HS-27A (cell line): ENCODE measurements at regions not wholly inside any gene's neighbourhood (a gene's known extent, or its start where the extent isn't known, plus 50 kb on each side); places are given as distances from the start of the nearest gene placed in this dataset.
"Not testable (repeated sequence)": the region's sequence is repeated elsewhere in the genome, so short reads cannot be mapped to it uniquely, and the experiment has no call there.

Source experiments
- DNase-seq: peaks from one replicate; pipeline ENCODE4 v3.0.0-alpha.2; 2012; ENCODE audit warnings: low read depth, missing footprints

DNA sequence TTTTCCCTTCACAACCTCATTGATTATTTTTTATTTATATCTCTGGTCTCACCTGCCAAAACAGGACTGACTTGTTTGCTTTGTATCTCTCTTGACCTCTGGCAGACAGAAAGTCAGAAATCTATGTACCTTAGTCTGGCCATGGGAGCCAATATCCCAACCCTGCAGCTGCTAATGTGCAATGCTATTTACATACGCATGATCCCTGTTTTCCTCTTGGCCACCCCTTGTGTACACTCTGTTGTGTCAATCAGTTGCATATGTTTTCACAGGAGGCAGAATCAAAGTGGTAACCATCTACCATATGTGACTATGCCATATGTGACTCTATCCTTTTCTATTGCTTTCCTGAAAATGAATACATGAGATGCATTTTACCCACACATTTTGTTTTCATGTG lies 688.8 kb downstream of the PLA2G4A start:
- no peak for DNase-seq

- DNase-seq = no peak
These were observed 698.6 kb downstream of the PLA2G4A start for GRCh38 chr1:187527346-187527745.

DNA sequence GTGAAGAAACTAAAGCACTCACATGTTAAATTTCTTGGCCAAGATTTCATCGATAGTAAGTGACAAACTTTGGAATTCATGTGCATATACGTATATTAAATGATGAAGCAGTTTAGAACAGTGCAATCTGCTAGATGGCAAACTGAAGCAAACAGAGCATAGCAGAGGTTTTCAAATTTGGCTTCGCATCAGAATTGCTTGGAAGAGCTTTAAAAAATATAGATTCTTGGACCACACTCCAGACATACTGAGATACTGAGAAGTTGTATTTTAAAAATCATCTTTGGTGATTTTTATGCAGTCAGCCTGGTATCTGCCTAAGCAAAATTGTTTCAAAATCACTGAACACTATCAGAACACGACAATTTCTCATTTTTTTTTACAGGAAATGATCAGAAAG lies 709.2 kb downstream of the PLA2G4A start:
- no peak for DNase-seq

- no peak for DNase-seq
These were observed 720.8 kb downstream of the PLA2G4A start for GRCh38 chr1:187549540-187549939.

- no peak for DNase-seq
These were observed 722.3 kb downstream of the PLA2G4A start for GRCh38 chr1:187551061-187551460.

GRCh38 chr1:187563191-187563590 lies 734.4 kb downstream of the PLA2G4A start:
- DNase-seq = no peak

DNA sequence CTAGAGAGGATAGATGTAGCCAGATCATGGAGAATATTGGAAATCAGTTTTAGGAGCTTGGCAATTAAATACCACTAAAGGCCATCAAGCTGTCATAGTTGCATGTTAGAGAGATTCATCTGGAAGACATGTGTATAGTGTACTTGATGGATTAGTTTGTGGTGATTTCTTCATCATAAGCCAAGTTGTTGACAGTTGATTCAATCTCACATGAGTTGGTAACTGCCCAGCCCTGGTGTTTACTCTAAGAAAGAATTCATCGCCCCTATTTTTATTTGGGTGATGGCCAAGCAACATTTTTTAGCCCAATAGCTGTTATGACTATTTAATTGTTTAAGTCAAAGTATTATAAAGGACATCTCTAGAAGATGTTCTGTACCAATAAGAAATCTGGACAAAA lies 737.6 kb downstream of the PLA2G4A start:
- DNase-seq = no peak

DNA sequence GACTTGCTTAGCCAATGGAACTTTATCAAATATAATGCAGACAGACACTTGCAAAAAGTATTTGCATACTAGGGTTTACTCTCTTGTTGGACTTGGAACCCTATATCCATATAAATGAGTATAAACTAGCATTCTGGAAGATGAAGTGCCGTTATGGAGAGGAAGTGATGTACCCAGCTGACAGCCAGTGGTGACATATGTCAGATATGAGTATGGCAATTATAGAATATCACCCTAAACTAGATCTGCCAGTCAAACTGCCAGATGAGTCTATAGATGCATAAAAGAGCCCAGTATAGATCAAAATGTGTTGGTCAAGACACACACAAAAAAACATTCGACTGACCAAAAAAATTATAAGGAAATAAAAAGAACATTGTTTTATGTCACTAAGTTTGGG lies 739.3 kb downstream of the PLA2G4A start:
- no peak for DNase-seq

GRCh38 chr1:187570166-187570565 lies 741.4 kb downstream of the PLA2G4A start:
- DNase-seq = no peak

GRCh38 chr1:187577610-187578009 lies 748.9 kb downstream of the PLA2G4A start:
- DNase-seq = no peak

DNA sequence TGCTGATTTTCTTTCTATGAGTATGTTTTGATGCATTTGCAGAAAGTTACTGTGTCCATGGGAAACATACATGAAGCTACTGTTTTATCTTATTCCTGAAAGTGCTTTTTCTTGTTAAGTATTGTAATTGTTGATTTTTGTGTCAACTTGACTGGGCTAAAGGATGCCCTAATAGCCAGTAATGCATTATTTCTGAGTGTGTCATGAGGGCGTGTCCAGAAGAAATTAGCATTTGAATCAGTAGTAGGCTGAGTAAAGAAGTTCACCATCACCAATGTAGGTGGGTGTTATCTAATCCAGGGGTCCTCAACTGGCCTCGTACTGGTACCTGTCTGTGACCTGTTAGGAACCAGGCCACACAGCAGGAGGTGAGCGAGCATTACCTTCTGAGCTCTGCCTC lies 760.2 kb downstream of the PLA2G4A start:
- no peak for DNase-seq

- no peak for DNase-seq
These were observed 777.0 kb downstream of the PLA2G4A start for GRCh38 chr1:187605736-187606135.

- DNase-seq = not testable (repeated sequence)
These were observed 787.3 kb downstream of the PLA2G4A start for GRCh38 chr1:187615853-187616735.

DNA sequence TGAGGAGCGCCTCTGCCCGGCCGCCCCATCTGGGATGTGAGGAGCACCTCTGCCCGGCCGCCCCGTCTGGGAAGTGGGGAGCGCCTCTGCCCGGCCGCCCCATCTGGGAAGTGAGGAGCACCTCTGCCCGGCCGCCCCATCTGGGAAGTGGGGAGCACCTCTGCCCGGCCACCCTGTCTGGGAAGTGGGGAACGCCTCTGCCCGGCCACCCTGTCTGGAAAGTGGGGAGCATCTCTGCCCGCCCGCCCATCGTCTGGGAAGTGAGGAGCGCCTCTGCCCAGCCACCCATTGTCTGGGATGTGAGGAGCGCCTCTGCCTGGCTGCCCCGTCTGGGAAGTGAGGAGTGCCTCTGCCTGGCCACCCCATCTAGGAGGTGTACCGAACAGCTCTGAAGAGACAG lies 788.1 kb downstream of the PLA2G4A start:
- DNase-seq = not testable (repeated sequence)

DNA sequence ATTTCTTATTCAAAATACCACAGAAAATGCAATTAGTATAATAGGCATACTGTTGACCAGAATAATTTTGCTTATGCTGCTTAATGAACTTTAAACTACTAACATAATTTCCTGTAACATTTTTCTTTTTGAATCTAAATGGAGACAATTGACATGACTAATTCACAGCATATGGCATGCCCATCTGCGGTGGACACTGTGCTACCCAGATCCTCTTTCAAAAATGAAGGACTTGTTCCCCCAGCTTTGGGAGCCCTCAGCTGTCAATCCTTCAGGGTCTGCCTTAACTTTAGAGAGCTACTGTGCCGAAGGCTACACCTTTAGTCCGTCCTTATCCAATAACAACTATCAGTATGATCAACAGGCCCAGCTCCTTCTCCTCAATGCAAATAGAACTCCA lies 789.0 kb downstream of the PLA2G4A start:
- no peak for DNase-seq

- no peak for DNase-seq
These were observed 790.4 kb downstream of the PLA2G4A start for GRCh38 chr1:187619175-187619574.

DNA sequence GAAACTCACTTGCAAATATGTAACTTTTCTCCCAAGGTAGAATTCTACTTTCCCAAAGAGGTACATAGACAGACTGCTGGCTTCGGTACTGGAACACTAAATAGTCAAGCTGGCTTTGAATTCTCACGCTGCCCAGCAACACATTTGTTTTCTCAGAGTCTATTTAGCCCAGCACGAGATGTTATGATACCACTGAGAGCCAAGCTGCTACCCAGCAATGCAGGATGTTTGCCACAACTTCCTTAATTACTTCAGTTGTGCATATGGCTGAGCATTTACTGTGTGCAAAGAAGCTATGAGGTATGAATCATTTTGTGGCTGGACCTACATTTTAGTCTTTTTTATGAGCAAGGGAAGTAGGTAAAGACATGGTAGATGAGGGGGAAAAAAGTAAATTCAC lies 793.2 kb downstream of the PLA2G4A start:
- no peak for DNase-seq

- DNase-seq = no peak
These were observed 793.8 kb downstream of the PLA2G4A start for GRCh38 chr1:187622545-187622944.

DNA sequence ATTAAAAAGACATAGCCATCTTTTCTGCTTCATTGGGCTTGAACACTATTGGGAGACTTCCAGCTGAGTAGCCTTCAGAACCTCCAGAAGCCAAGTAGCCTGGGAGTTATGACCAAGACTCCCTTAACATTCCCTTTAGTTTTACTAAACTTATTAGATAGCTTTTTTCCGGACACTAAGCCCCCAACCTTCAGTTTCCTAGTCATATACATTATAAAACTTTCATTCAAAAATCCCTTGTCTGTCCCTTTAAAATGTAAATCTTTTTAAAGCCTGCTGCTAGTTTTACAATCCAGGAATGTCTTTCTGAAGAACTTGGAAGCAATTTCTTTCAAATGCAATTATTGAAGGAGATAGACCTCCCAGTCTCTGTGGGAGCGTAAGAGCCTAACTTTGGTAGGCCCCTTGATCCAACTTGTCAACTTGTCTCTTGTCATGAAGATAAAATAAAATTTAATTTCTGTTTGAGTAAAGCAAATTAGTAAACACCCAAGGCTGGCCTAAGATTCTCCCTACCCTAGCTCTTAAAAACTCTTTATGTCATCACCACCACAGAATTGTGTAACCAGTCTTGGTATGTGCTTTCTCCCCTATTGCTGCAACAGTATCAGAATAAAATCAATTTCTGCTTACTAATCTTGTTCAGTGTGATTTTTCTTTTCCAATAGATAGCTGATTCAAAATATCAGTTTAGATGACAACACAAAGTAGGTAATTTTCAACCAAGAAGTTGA lies 796.2 kb downstream of the PLA2G4A start:
- DNase-seq = no peak

DNA sequence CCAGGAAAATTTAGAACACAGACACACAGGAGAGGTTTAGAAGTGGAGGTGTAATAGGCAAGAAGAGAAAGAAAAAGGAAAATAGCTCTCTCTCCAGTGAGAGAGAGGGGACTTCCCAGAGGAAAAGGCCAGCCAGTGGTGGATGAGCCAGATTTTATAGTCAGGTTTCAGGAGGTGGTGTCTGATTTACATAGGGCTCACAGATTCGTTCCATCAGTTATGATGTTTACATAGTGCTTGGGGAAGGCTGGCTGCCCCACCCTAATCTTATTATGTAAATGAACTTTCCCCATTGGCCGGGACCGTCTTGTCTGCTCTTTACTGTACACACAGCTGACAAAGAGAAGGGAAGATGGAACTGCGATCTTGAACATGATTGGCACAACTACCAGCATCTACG lies 797.3 kb downstream of the PLA2G4A start:
- no peak for DNase-seq

GRCh38 chr1:187627516-187627915 lies 798.8 kb downstream of the PLA2G4A start:
- no peak for DNase-seq

DNA sequence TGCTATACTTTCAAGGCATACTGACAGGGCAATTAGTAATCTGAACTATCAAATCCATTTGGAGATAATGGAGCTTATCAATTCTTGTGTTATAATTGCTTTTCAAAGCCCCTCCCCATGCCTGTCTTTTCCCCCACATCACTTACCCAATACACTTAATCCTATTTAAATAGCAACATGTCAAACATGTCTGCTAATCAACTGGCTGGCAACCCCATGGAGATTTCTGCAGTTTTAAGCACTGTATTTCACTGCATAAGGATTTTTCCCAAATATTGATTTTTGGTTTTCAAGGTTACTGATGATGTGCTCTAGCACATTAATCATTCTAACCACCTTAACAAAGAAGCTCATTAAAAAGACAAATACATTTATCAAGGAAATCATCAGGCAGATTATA lies 800.3 kb downstream of the PLA2G4A start:
- DNase-seq = no peak

- no peak for DNase-seq
These were observed 802.1 kb downstream of the PLA2G4A start for GRCh38 chr1:187630653-187631380.
